Lower leg skin (tissue), 3 donors: ENCODE measurements at regions not wholly inside any gene's neighbourhood (a gene's known extent, or its start where the extent isn't known, plus 50 kb on each side); places are given as distances from the start of the nearest gene placed in this dataset.

Experiments used
- CTCF ChIP-seq, 3 donors: fragments of 450-650 bp; IDR thresholded peaks; one replicate each; pipeline ENCODE4 v1.5.1; 2016; ENCODE audit warnings: antibody characterized with exemption in 3 of 3, mild to moderate bottlenecking in 3 of 3, moderate library complexity in 2 of 3
- POLR2A ChIP-seq, 2 donors: fragments of 450-650 bp; IDR thresholded peaks; one replicate each; pipeline ENCODE4 v1.6.1; 2016 to 2017; ENCODE audit warnings: antibody characterized with exemption in 2 of 2, mild to moderate bottlenecking in 1 of 2, moderate library complexity in 1 of 2

- TF ChIP-seq CTCF (IDR thresholded peaks at IDR 0.05), result no peak
- TF ChIP-seq POLR2A (IDR thresholded peaks at IDR 0.05), result no peak
Observed at GRCh38 chrX:46202733-46203514, 342.3 kb downstream of the ZNF674 start.
